GM18505 (cell line): ENCODE measurements at regions not wholly inside any gene's neighbourhood (a gene's known extent, or its start where the extent isn't known, plus 50 kb on each side); places are given as distances from the start of the nearest gene placed in this dataset.

Experiments used
- ATAC-seq: cut with Tn5 transposase; IDR thresholded peaks from one replicate; pipeline ENCODE4 v1.9.1; 2021; ENCODE audit not compliant: unreplicated experiment
- POLR2A ChIP-seq: IDR thresholded peaks from 4 replicates; pipeline ENCODE4 v1.6.1; 2011; ENCODE audit warnings: borderline replicate concordance; ENCODE audit not compliant: insufficient read depth, insufficient read length; ENCODE audit errors: extremely low read depth

- no peak for ATAC-seq
- no peak for TF ChIP-seq POLR2A
Observed at GRCh38 chr4:15376594-15376993, 51.2 kb upstream of the C1QTNF7 start.
